Activated CD4-positive, alpha-beta T cell treated with anti-CD3 and anti-CD28 coated beads, Interleukin-2, amount 10 ng/mL, durations not matched to agents 24 days and 14 days (primary cell): ENCODE measurements at regions not wholly inside any gene's neighbourhood (a gene's known extent, or its start where the extent isn't known, plus 50 kb on each side); places are given as distances from the start of the nearest gene placed in this dataset.
"Not testable (repeated sequence)": the region's sequence is repeated elsewhere in the genome, so short reads cannot be mapped to it uniquely, and the experiment has no call there.

Source experiments
- DNase-seq: peaks from one replicate; pipeline ENCODE4 v3.0.0; 2022
- H3K27ac Mint-ChIP-seq: one replicate; pipeline ENCODE4 v1.8.0; 2022; ENCODE audit warnings: mild to moderate bottlenecking, mixed read lengths
- H3K27me3 Mint-ChIP-seq: one replicate; pipeline ENCODE4 v1.8.0; 2022; ENCODE audit warnings: mixed read lengths
- H3K36me3 Mint-ChIP-seq: one replicate; pipeline ENCODE4 v1.8.0; 2022; ENCODE audit warnings: low read depth, mild to moderate bottlenecking, mixed read lengths
- H3K4me1 Mint-ChIP-seq: one replicate; pipeline ENCODE4 v1.8.0; 2021; ENCODE audit warnings: mixed read lengths
- H3K4me3 Mint-ChIP-seq: one replicate; pipeline ENCODE4 v1.8.0; 2022; ENCODE audit warnings: mild to moderate bottlenecking, moderate library complexity, mixed read lengths
- H3K9me3 Mint-ChIP-seq: one replicate; pipeline ENCODE4 v1.8.0; 2021; ENCODE audit warnings: mixed read lengths
- intact Hi-C: fragments of 100-400 bp; cut with micrococcal nuclease; formaldehyde crosslinking; loops from one replicate; pipeline ENCODE4 v1.15.1; 2023

GRCh38 chr3:20574746-20575145 is 388.7 kb upstream of the SGO1 start:
- Mint-ChIP-seq H3K27ac (no peak overlapping the region), H3K4me3 (no peak overlapping the region), H3K4me1 (no peaks in the 10 kb centered on the region), H3K36me3 (no peaks in the 10 kb centered on the region), H3K9me3 (no peaks in the 10 kb centered on the region), H3K27me3 (no peaks in the 10 kb centered on the region)
- intact Hi-C loops = no loop called here
- no peak for DNase-seq

GRCh38 chr3:20573175-20573574 is 387.2 kb upstream of the SGO1 start:
- Mint-ChIP-seq H3K9me3 (no peaks in the 10 kb centered on the region), H3K4me3 (no peak overlapping the region), H3K4me1 (no peaks in the 10 kb centered on the region), H3K36me3 (no peaks in the 10 kb centered on the region), H3K27ac (no peak overlapping the region), H3K27me3 (no peaks in the 10 kb centered on the region)
- intact Hi-C loops = no loop called here
- DNase-seq = no peak

GRCh38 chr3:20572473-20572872 is 386.5 kb upstream of the SGO1 start:
- Mint-ChIP-seq H3K27me3 (no peaks in the 10 kb centered on the region), H3K36me3 (no peaks in the 10 kb centered on the region)
- intact Hi-C loops = no loop called here

GRCh38 chr3:20569310-20569709 is 383.3 kb upstream of the SGO1 start:
- intact Hi-C loops = no loop called here
- H3K36me3 Mint-ChIP-seq = no peaks in the 10 kb centered on the region
- no peaks in the 10 kb centered on the region for H3K9me3 Mint-ChIP-seq
- no peaks in the 10 kb centered on the region for H3K4me1 Mint-ChIP-seq
- no peak overlapping the region for H3K27ac Mint-ChIP-seq
- H3K4me3 Mint-ChIP-seq = no peak overlapping the region
- H3K27me3 Mint-ChIP-seq = no peaks in the 10 kb centered on the region
- no peak for DNase-seq

More at GRCh38 chr3:20572473-20572872, 386.5 kb upstream of the SGO1 start:
- no peak overlapping the region for H3K27ac Mint-ChIP-seq
- H3K4me3 Mint-ChIP-seq = no peak overlapping the region
- H3K9me3 Mint-ChIP-seq = no peaks in the 10 kb centered on the region
- H3K4me1 Mint-ChIP-seq = no peaks in the 10 kb centered on the region
- no peak for DNase-seq

GRCh38 chr3:20564966-20565365 is 379.0 kb upstream of the SGO1 start:
- intact Hi-C loops = no loop called here
- Mint-ChIP-seq H3K36me3 (no peaks in the 10 kb centered on the region), H3K4me1 (no peaks in the 10 kb centered on the region), H3K27me3 (no peaks in the 10 kb centered on the region), H3K27ac (no peak overlapping the region), H3K4me3 (no peak overlapping the region), H3K9me3 (no peaks in the 10 kb centered on the region)
- DNase-seq = no peak

- no peaks in the 10 kb centered on the region for H3K27me3 Mint-ChIP-seq
- DNase-seq = no peak
- H3K9me3 Mint-ChIP-seq = no peaks in the 10 kb centered on the region
- intact Hi-C loops = no loop called here
- H3K36me3 Mint-ChIP-seq = no peaks in the 10 kb centered on the region
- H3K4me1 Mint-ChIP-seq = no peaks in the 10 kb centered on the region
- no peak overlapping the region for H3K4me3 Mint-ChIP-seq
- H3K27ac Mint-ChIP-seq = no peak overlapping the region
These were observed 378.0 kb upstream of the SGO1 start for GRCh38 chr3:20563985-20564384.

GRCh38 chr3:20563251-20563650 is 377.2 kb upstream of the SGO1 start:
- no peak overlapping the region for H3K27ac Mint-ChIP-seq
- intact Hi-C loops = no loop called here
- DNase-seq = no peak

GRCh38 chr3:20561166-20561565 is 375.2 kb upstream of the SGO1 start:
- Mint-ChIP-seq H3K4me1 (no peaks in the 10 kb centered on the region), H3K4me3 (no peak overlapping the region), H3K9me3 (no peaks in the 10 kb centered on the region), H3K36me3 (no peaks in the 10 kb centered on the region), H3K27me3 (no peaks in the 10 kb centered on the region), H3K27ac (no peak overlapping the region)
- intact Hi-C loops = no loop called here
- DNase-seq = no peak

More at GRCh38 chr3:20563251-20563650, 377.2 kb upstream of the SGO1 start:
- no peaks in the 10 kb centered on the region for H3K4me1 Mint-ChIP-seq
- H3K9me3 Mint-ChIP-seq = no peaks in the 10 kb centered on the region
- H3K36me3 Mint-ChIP-seq = no peaks in the 10 kb centered on the region
- H3K27me3 Mint-ChIP-seq = no peaks in the 10 kb centered on the region
- no peak overlapping the region for H3K4me3 Mint-ChIP-seq

- H3K27me3 Mint-ChIP-seq, H3K27ac Mint-ChIP-seq, H3K4me1 Mint-ChIP-seq, intact Hi-C loops, H3K9me3 Mint-ChIP-seq, H3K4me3 Mint-ChIP-seq, H3K36me3 Mint-ChIP-seq, DNase-seq: not testable (repeated sequence)
These were observed 374.4 kb upstream of the SGO1 start for GRCh38 chr3:20560446-20560845.

GRCh38 chr3:20558161-20558560 is 372.2 kb upstream of the SGO1 start:
- DNase-seq = no peak
- H3K36me3 Mint-ChIP-seq = no peaks in the 10 kb centered on the region
- H3K4me1 Mint-ChIP-seq = no peaks in the 10 kb centered on the region
- no peaks in the 10 kb centered on the region for H3K27me3 Mint-ChIP-seq
- H3K4me3 Mint-ChIP-seq = no peak overlapping the region
- H3K27ac Mint-ChIP-seq = no peak overlapping the region
- intact Hi-C loops = no loop called here
- H3K9me3 Mint-ChIP-seq = no peaks in the 10 kb centered on the region

- no peaks in the 10 kb centered on the region for H3K36me3 Mint-ChIP-seq
- H3K27me3 Mint-ChIP-seq = no peaks in the 10 kb centered on the region
- DNase-seq = no peak
- no peaks in the 10 kb centered on the region for H3K9me3 Mint-ChIP-seq
- H3K27ac Mint-ChIP-seq = no peak overlapping the region
- no peak overlapping the region for H3K4me3 Mint-ChIP-seq
- H3K4me1 Mint-ChIP-seq = no peaks in the 10 kb centered on the region
- intact Hi-C loops = no loop called here
These were observed 370.7 kb upstream of the SGO1 start for GRCh38 chr3:20556661-20557060.

- no peaks in the 10 kb centered on the region for H3K27me3 Mint-ChIP-seq
- intact Hi-C loops = no loop called here
- no peak overlapping the region for H3K4me3 Mint-ChIP-seq
- H3K9me3 Mint-ChIP-seq = no peaks in the 10 kb centered on the region
- H3K4me1 Mint-ChIP-seq = no peaks in the 10 kb centered on the region
- no peak for DNase-seq
- H3K36me3 Mint-ChIP-seq = no peaks in the 10 kb centered on the region
- H3K27ac Mint-ChIP-seq = no peak overlapping the region
These were observed 366.7 kb upstream of the SGO1 start for GRCh38 chr3:20552605-20553275.

- H3K4me3 Mint-ChIP-seq, H3K36me3 Mint-ChIP-seq, H3K9me3 Mint-ChIP-seq, intact Hi-C loops, H3K27me3 Mint-ChIP-seq, DNase-seq, H3K4me1 Mint-ChIP-seq, H3K27ac Mint-ChIP-seq: not testable (repeated sequence)
These were observed 361.6 kb upstream of the SGO1 start for GRCh38 chr3:20547361-20548269.

- DNase-seq = no peak
- Mint-ChIP-seq H3K4me3 (no peak overlapping the region), H3K36me3 (no peaks in the 10 kb centered on the region), H3K9me3 (peaks cover 6% of the 10 kb centered on the region), H3K27me3 (no peaks in the 10 kb centered on the region), H3K27ac (no peak overlapping the region), H3K4me1 (no peaks in the 10 kb centered on the region)
- intact Hi-C loops = no loop called here
These were observed 360.6 kb upstream of the SGO1 start for GRCh38 chr3:20546636-20547035.
